HCT116 (cell line): ENCODE measurements at regions not wholly inside any gene's neighbourhood (a gene's known extent, or its start where the extent isn't known, plus 50 kb on each side); places are given as distances from the start of the nearest gene placed in this dataset.

Source experiments
- ATAC-seq: fragments of 200-7000 bp; cut with Tn5 transposase; 2 replicates; pipeline ENCODE4 v1.9.1; 2020; ENCODE audit warnings: mild to moderate bottlenecking, moderate library complexity
- BruUV-seq: library from RNA; stranded (reverse); fragments of 400-500 nt; replicated peaks from 2 replicates; lab custom pipeline; 2021; lab: Mats Ljungman, UMichigan
- CTCF ChIA-PET: fragments of 300-600 bp; sonication (Branson Sonifier 250); formaldehyde crosslinking; loops from one replicate; lab custom pipeline; 2021; ENCODE audit warnings: antibody characterized with exemption; lab: Charles Lee
- POLR2A ChIA-PET: fragments of 300-600, 350-600 bp; sonication (Branson Sonifier 250); formaldehyde crosslinking; loops from one replicate; lab custom pipeline; 2021; ENCODE audit warnings: antibody characterized with exemption; lab: Charles Lee
- RAD21 ChIA-PET, 2 experiments: fragments of 300-600 bp; sonication (Branson Sonifier 250); formaldehyde crosslinking; loops; one replicate each; lab custom pipeline; 2023; ENCODE audit warnings: low total read pairs in 2 of 2; ENCODE audit not compliant: uncharacterized antibody in 2 of 2, unreplicated experiment in 2 of 2, low non-redundant PET in 1 of 2; lab: Charles Lee
- DNase-seq: peaks from one replicate; pipeline ENCODE4 v3.0.0-alpha.2; 2010; ENCODE audit warnings: low read depth, low spot score
- H2AFZ ChIP-seq: fragments of 200-600 bp; shearing (Covaris generic), sonication (generic); 2 replicates; pipeline ENCODE4 v1.6.1; 2017; ENCODE audit warnings: low read depth, mixed run types, mixed read lengths, antibody characterized with exemption, low read length; ENCODE audit not compliant: poor library complexity, severe bottlenecking
- H3K27ac ChIP-seq: 2 replicates; pipeline ENCODE4 v1.5.1; 2012; ENCODE audit warnings: low read depth, low read length
- H3K27me3 ChIP-seq: fragments of 200-600 bp; sonication (generic); 2 replicates; pipeline ENCODE4 v1.6.1; 2016; ENCODE audit warnings: mixed run types, low read length, mixed read lengths; ENCODE audit not compliant: insufficient read depth
- H3K36me3 ChIP-seq, 2 experiments: fragments of 200-500 bp in 1 of 2; fragments of 200-600 bp in 1 of 2; sonication (Bioruptor generic) in 1 of 2; sonication (generic) in 1 of 2; 2 replicates each; pipeline versions ENCODE4 v1.5.1 to v1.6.1; 2014 to 2016; ENCODE audit warnings: low read length in 2 of 2, inconsistent platforms in 1 of 2, mixed read lengths in 1 of 2, mixed run types in 1 of 2; ENCODE audit not compliant: insufficient read depth in 2 of 2, control insufficient read depth in 1 of 2
- H3K4me1 ChIP-seq, 2 experiments: fragments of 200-600 bp in 1 of 2; sonication (generic) in 1 of 2; 2 replicates each; pipeline versions ENCODE4 v1.5.1 to v1.6.1; 2012 to 2017; ENCODE audit warnings: low read length in 2 of 2, inconsistent platforms in 1 of 2, mild to moderate bottlenecking in 1 of 2, mixed read lengths in 1 of 2, mixed run types in 1 of 2, moderate library complexity in 1 of 2; ENCODE audit not compliant: insufficient read depth in 2 of 2, control insufficient read depth in 1 of 2
- H3K4me2 ChIP-seq: fragments of 200-600 bp; sonication (generic); 2 replicates; pipeline ENCODE4 v1.6.1; 2017; ENCODE audit warnings: mixed run types, low read length, mixed read lengths
- H3K4me3 ChIP-seq, 2 experiments: fragments of 200-600 bp in 1 of 2; sonication (generic) in 1 of 2; replicated peaks in 1 of 2; 2 replicates each; pipeline ENCODE4 v1.5.1; 2011 to 2016; ENCODE audit warnings: low read length in 2 of 2, control low read depth in 1 of 2, low read depth in 1 of 2, mild to moderate bottlenecking in 1 of 2, mixed read lengths in 1 of 2, mixed run types in 1 of 2
- H3K79me2 ChIP-seq: fragments of 200-600 bp; sonication (generic); 2 replicates; pipeline ENCODE4 v1.6.1; 2017; ENCODE audit warnings: mild to moderate bottlenecking, mixed run types, low read length, moderate library complexity, mixed read lengths; ENCODE audit not compliant: insufficient read depth
- H3K9ac ChIP-seq: fragments of 200-600 bp; sonication (generic); 2 replicates; pipeline ENCODE4 v1.6.1; 2016; ENCODE audit warnings: low read length, mixed read lengths
- H3K9me2 ChIP-seq: fragments of 200-600 bp; sonication (generic), shearing (Covaris generic); 2 replicates; pipeline ENCODE4 v1.6.1; 2017; ENCODE audit warnings: mixed run types, mild to moderate bottlenecking, moderate library complexity; ENCODE audit not compliant: insufficient read depth
- H3K9me3 ChIP-seq, 2 experiments: fragments of 200-500 bp in 1 of 2; fragments of 200-600 bp in 1 of 2; sonication (Bioruptor generic) in 1 of 2; sonication (generic) in 1 of 2; 2 replicates each; pipeline ENCODE4 v1.6.1; 2014 to 2017; ENCODE audit warnings: low read length in 2 of 2, mixed read lengths in 2 of 2, inconsistent platforms in 1 of 2, low read depth in 1 of 2, mild to moderate bottlenecking in 1 of 2, mixed run types in 1 of 2, moderate library complexity in 1 of 2; ENCODE audit not compliant: control insufficient read depth in 1 of 2, insufficient read depth in 1 of 2
- H4K20me1 ChIP-seq: fragments of 200-600 bp; sonication (generic), shearing (Covaris generic); 2 replicates; pipeline ENCODE4 v1.6.1; 2017; ENCODE audit warnings: mixed run types, mild to moderate bottlenecking, moderate library complexity; ENCODE audit not compliant: insufficient read depth
- ATF3 ChIP-seq: IDR thresholded peaks from 2 replicates; pipeline ENCODE4 v1.6.1; 2012
- CBX3 ChIP-seq: IDR thresholded peaks from 2 replicates; pipeline ENCODE4 v1.6.1; 2012; ENCODE audit warnings: low read depth
- CEBPB ChIP-seq: IDR thresholded peaks from 2 replicates; pipeline ENCODE4 v1.6.1; 2012; ENCODE audit warnings: low read depth
- ELF1 ChIP-seq: IDR thresholded peaks from 2 replicates; pipeline ENCODE4 v1.6.1; 2012; ENCODE audit warnings: low read depth, borderline replicate concordance
- EZH2 ChIP-seq: fragments of 200-600 bp; sonication (generic); IDR thresholded peaks from 2 replicates; pipeline ENCODE4 v1.6.1; 2017; ENCODE audit warnings: antibody characterized with exemption, mixed run types
- EZH2phosphoT487 ChIP-seq: fragments of 200-600 bp; IDR thresholded peaks from 2 replicates; pipeline ENCODE4 v1.6.1; 2018; ENCODE audit warnings: antibody characterized with exemption, borderline replicate concordance
- JUND ChIP-seq: IDR thresholded peaks from 2 replicates; pipeline ENCODE4 v1.6.1; 2012
- POLR2A ChIP-seq: IDR thresholded peaks from 2 replicates; pipeline ENCODE4 v1.7.0; 2011; ENCODE audit warnings: borderline replicate concordance; ENCODE audit not compliant: insufficient read depth, insufficient read length; ENCODE audit errors: extremely low read depth
- POLR2AphosphoS5 ChIP-seq: IDR thresholded peaks from 2 replicates; pipeline ENCODE4 v1.6.1; 2011; ENCODE audit warnings: mild to moderate bottlenecking, low read depth, low read length, moderate library complexity
- RAD21 ChIP-seq: IDR thresholded peaks from 2 replicates; pipeline ENCODE4 v1.6.1; 2012; ENCODE audit warnings: low read depth, mild to moderate bottlenecking
- REST ChIP-seq: IDR thresholded peaks from 2 replicates; pipeline ENCODE4 v1.6.1; 2012; ENCODE audit warnings: low read depth
- SIN3A ChIP-seq: IDR thresholded peaks from 2 replicates; pipeline ENCODE4 v1.6.1; 2012; ENCODE audit warnings: low read depth
- SP1 ChIP-seq: IDR thresholded peaks from 2 replicates; pipeline ENCODE4 v1.6.1; 2012; ENCODE audit warnings: low read depth
- SRF ChIP-seq: IDR thresholded peaks from 2 replicates; pipeline ENCODE4 v1.6.1; 2012; ENCODE audit warnings: low read depth
- TCF7L2 ChIP-seq: IDR thresholded peaks from 2 replicates; pipeline ENCODE4 v1.7.0; 2011; ENCODE audit warnings: borderline replicate concordance, inconsistent platforms; ENCODE audit not compliant: insufficient read depth, insufficient read length; ENCODE audit errors: extremely low read depth
- YY1 ChIP-seq: IDR thresholded peaks from 2 replicates; pipeline ENCODE4 v1.6.1; 2011; ENCODE audit warnings: low read length, low read depth, moderate library complexity, mild to moderate bottlenecking; ENCODE audit not compliant: insufficient replicate concordance; ENCODE audit errors: extremely low read depth
- ZBTB33 ChIP-seq: IDR thresholded peaks from 2 replicates; pipeline ENCODE4 v1.6.1; 2011; ENCODE audit warnings: mild to moderate bottlenecking, low read length, moderate library complexity; ENCODE audit not compliant: insufficient replicate concordance; ENCODE audit errors: extremely low read depth
- ZFX ChIP-seq: fragments of 450-650 bp; IDR thresholded peaks from 2 replicates; pipeline ENCODE4 v1.6.1; 2017
- ZNF274 ChIP-seq: fragments of 200-500 bp; sonication (Bioruptor generic); IDR thresholded peaks from 2 replicates; pipeline ENCODE4 v1.6.1; 2014; ENCODE audit warnings: mild to moderate bottlenecking, low read depth, low read length, inconsistent platforms
- intact Hi-C: fragments of 100-400 bp; cut with micrococcal nuclease; formaldehyde crosslinking; loops from 2 replicates; pipeline ENCODE4 v1.10.0; 2022

- POLR2A ChIA-PET, result no interaction called here
Measured at GRCh38 chr4:174405923-174406322, 116.4 kb downstream of the HPGD start.

More at GRCh38 chr4:174405923-174406322, 116.4 kb downstream of the HPGD start:
- no peak overlapping the region for H3K27ac ChIP-seq
- ChIA-PET RAD21 (no interaction called here), CTCF (no interaction called here)
- no peak overlapping the region for H2AFZ ChIP-seq
- no peak overlapping the region for H3K4me3 ChIP-seq
- no peaks in the 10 kb centered on the region for H3K27me3 ChIP-seq
- ATAC-seq, result no peak
- H3K36me3 ChIP-seq, result no peaks in the 10 kb centered on the region
- BruUV-seq, result no TSS peak
- H4K20me1 ChIP-seq, result no peaks in the 10 kb centered on the region
- intact Hi-C loops, result no loop called here
- H3K9me2 ChIP-seq, result no peaks in the 10 kb centered on the region
- no peak overlapping the region for H3K4me2 ChIP-seq
- peaks cover 0 to 7% of the 10 kb centered on the region in 2 experiments; a peak in 1 of 4 replicates for H3K4me1 ChIP-seq
- no peaks in the 10 kb centered on the region for H3K9me3 ChIP-seq
- DNase-seq, result no peak
- TF ChIP-seq SIN3A, result no peak
- TF ChIP-seq ELF1, result no peak
- TF ChIP-seq ZBTB33, result no peak
- no peak for TF ChIP-seq EZH2
- no peak for TF ChIP-seq RAD21
- no peak for TF ChIP-seq YY1
- TF ChIP-seq REST, result no peak
- TF ChIP-seq CBX3, result no peak
- no peak for TF ChIP-seq POLR2AphosphoS5
- no peak for TF ChIP-seq TCF7L2
- no peak for TF ChIP-seq POLR2A
- TF ChIP-seq SP1, result no peak
- no peak for TF ChIP-seq EZH2phosphoT487
- TF ChIP-seq ZNF274, result no peak
- TF ChIP-seq SRF, result no peak
- TF ChIP-seq JUND, result no peak
- no peak for TF ChIP-seq ATF3
- TF ChIP-seq ZFX, result no peak
- TF ChIP-seq CEBPB, result no peak
- H3K79me2 ChIP-seq, result no peaks in the 10 kb centered on the region
- H3K9ac ChIP-seq, result no peak overlapping the region
